Right lobe of liver (tissue), 4 donors: ENCODE measurements at regions not wholly inside any gene's neighbourhood (a gene's known extent, or its start where the extent isn't known, plus 50 kb on each side); places are given as distances from the start of the nearest gene placed in this dataset.

Experiments
- POLR2A ChIP-seq: fragments of 450-650 bp; IDR thresholded peaks from one replicate; pipeline ENCODE4 v1.6.1; 2017; ENCODE audit warnings: antibody characterized with exemption, mild to moderate bottlenecking
- TF ChIP-seq, protein P1 (sequence below), 4 donors: fragments of 200-600 bp in 3 of 4; fragments of 450-650 bp in 1 of 4; IDR thresholded peaks; one replicate each; pipeline versions ENCODE4 v1.5.1 to v1.8.0; 2016 to 2022; ENCODE audit warnings: antibody characterized with exemption in 4 of 4, mild to moderate bottlenecking in 2 of 4
- donor health status: DM: no; HTN: no; CAD: no.
- donor health status: DM: no; HTN: no; CAD: no.
- donor health status: DM: no; HTN: yes; CAD: no.

DNA sequence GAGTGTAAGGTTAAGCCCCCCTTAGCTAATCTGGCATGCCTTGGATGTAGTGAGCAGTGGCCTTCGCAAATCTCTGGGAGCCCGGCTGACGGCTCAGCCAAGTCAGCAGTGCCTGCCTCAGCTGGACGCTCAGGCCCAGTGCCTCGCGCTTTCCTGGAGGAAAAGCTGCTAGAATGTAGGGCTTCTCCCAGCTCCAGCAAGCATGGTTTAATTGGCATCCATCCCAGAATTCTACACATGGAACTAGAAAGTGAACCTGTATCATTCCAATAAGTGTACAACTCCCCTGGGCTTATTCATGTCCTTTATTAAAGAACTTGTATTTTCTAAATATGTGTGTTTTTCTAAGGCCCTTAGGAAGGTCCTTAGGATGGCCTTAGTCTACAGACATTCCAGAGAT is 287.8 kb upstream of the SHH start:
- TF ChIP-seq, protein P1, sequence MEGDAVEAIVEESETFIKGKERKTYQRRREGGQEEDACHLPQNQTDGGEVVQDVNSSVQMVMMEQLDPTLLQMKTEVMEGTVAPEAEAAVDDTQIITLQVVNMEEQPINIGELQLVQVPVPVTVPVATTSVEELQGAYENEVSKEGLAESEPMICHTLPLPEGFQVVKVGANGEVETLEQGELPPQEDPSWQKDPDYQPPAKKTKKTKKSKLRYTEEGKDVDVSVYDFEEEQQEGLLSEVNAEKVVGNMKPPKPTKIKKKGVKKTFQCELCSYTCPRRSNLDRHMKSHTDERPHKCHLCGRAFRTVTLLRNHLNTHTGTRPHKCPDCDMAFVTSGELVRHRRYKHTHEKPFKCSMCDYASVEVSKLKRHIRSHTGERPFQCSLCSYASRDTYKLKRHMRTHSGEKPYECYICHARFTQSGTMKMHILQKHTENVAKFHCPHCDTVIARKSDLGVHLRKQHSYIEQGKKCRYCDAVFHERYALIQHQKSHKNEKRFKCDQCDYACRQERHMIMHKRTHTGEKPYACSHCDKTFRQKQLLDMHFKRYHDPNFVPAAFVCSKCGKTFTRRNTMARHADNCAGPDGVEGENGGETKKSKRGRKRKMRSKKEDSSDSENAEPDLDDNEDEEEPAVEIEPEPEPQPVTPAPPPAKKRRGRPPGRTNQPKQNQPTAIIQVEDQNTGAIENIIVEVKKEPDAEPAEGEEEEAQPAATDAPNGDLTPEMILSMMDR (IDR thresholded peaks at IDR 0.05): no peak
- no peak for TF ChIP-seq POLR2A
